ENCODE measurements at regions not wholly inside any gene's neighbourhood (a gene's known extent, or its start where the extent isn't known, plus 50 kb on each side); places are given as distances from the start of the nearest gene placed in this dataset.

GRCh38 chr17:71667661-71668060 lies 453.2 kb upstream of the SOX9 start:
- no peak for DNase-seq (ENCODE audit: low read depth, low spot score)

GRCh38 chr17:71668807-71669206 lies 452.0 kb upstream of the SOX9 start:
- no peak for DNase-seq (ENCODE audit: low read depth, low spot score)

GRCh38 chr17:71677439-71677838 lies 443.4 kb upstream of the SOX9 start:
- DNase-seq (ENCODE audit: low read depth, low spot score): no peak

GRCh38 chr17:71679832-71680231 lies 441.0 kb upstream of the SOX9 start:
- no peak for DNase-seq (ENCODE audit: low read depth, low spot score)

GRCh38 chr17:71681427-71682173 lies 439.2 kb upstream of the SOX9 start:
- DNase-seq (ENCODE audit: low read depth, low spot score): no peak

- DNase-seq (ENCODE audit: low read depth, low spot score): no peak
Observed at GRCh38 chr17:71682174-71682494, 438.7 kb upstream of the SOX9 start.

- no peak for DNase-seq (ENCODE audit: low read depth, low spot score)
Observed at GRCh38 chr17:71689782-71690181, 431.0 kb upstream of the SOX9 start.

GRCh38 chr17:71699907-71700306 lies 420.9 kb upstream of the SOX9 start:
- DNase-seq (ENCODE audit: low read depth, low spot score): no peak

- DNase-seq (ENCODE audit: low read depth, low spot score): no peak
Observed at GRCh38 chr17:71703701-71704100, 417.1 kb upstream of the SOX9 start.

- no peak for DNase-seq (ENCODE audit: low read depth, low spot score)
Observed at GRCh38 chr17:71709271-71709890, 411.4 kb upstream of the SOX9 start.

- no peak for DNase-seq (ENCODE audit: low read depth, low spot score)
Observed at GRCh38 chr17:71709946-71710345, 410.9 kb upstream of the SOX9 start.

- DNase-seq (ENCODE audit: low read depth, low spot score): no peak
Observed at GRCh38 chr17:71710816-71711215, 410.0 kb upstream of the SOX9 start.

GRCh38 chr17:71713846-71714245 lies 407.0 kb upstream of the SOX9 start:
- DNase-seq (ENCODE audit: low read depth, low spot score): no peak

GRCh38 chr17:71724339-71724738 lies 396.5 kb upstream of the SOX9 start:
- DNase-seq (ENCODE audit: low read depth, low spot score): no peak

- DNase-seq (ENCODE audit: low read depth, low spot score): no peak
Observed at GRCh38 chr17:71725811-71726210, 395.0 kb upstream of the SOX9 start.

GRCh38 chr17:71726341-71726740 lies 394.5 kb upstream of the SOX9 start:
- no peak for DNase-seq (ENCODE audit: low read depth, low spot score)

GRCh38 chr17:71727292-71727691 lies 393.5 kb upstream of the SOX9 start:
- DNase-seq (ENCODE audit: low read depth, low spot score): no peak

- no peak for DNase-seq (ENCODE audit: low read depth, low spot score)
Observed at GRCh38 chr17:71727723-71728122, 393.1 kb upstream of the SOX9 start.

- no peak for DNase-seq (ENCODE audit: low read depth, low spot score)
Observed at GRCh38 chr17:71730871-71731270, 389.9 kb upstream of the SOX9 start.

GRCh38 chr17:71735893-71736292 lies 384.9 kb upstream of the SOX9 start:
- DNase-seq (ENCODE audit: low read depth, low spot score): no peak

- DNase-seq (ENCODE audit: low read depth, low spot score): no peak
Observed at GRCh38 chr17:71740866-71741265, 380.0 kb upstream of the SOX9 start.

- DNase-seq (ENCODE audit: low read depth, low spot score): no peak
Observed at GRCh38 chr17:71741836-71742235, 379.0 kb upstream of the SOX9 start.

- no peak for DNase-seq (ENCODE audit: low read depth, low spot score)
Observed at GRCh38 chr17:71748872-71749271, 371.9 kb upstream of the SOX9 start.

GRCh38 chr17:71753070-71753469 lies 367.8 kb upstream of the SOX9 start:
- DNase-seq (ENCODE audit: low read depth, low spot score): no peak
